Ovary (tissue), 3 donors: ENCODE measurements at regions not wholly inside any gene's neighbourhood (a gene's known extent, or its start where the extent isn't known, plus 50 kb on each side); places are given as distances from the start of the nearest gene placed in this dataset.

Experiments used
- CTCF ChIP-seq, 3 donors: fragments of 450-650 bp in 2 of 3; fragments of 200-600 bp in 1 of 3; IDR thresholded peaks; one replicate each; pipeline versions ENCODE4 v1.5.1 to v1.8.0; 2016 to 2022; ENCODE audit warnings: antibody characterized with exemption in 3 of 3, mild to moderate bottlenecking in 1 of 3
- POLR2A ChIP-seq: fragments of 450-650 bp; IDR thresholded peaks from one replicate; pipeline ENCODE4 v1.6.1; 2017; ENCODE audit warnings: antibody characterized with exemption, mild to moderate bottlenecking, moderate library complexity
- donor health status: DM: no; HTN: no; CAD: no.

- no peak for TF ChIP-seq CTCF (IDR thresholded peaks at IDR 0.05)
- no peak for TF ChIP-seq POLR2A
Measured at GRCh38 chr3:144105542-144105941, 133.9 kb downstream of the DIPK2A start.
